ENCODE measurements at regions not wholly inside any gene's neighbourhood (a gene's known extent, or its start where the extent isn't known, plus 50 kb on each side); places are given as distances from the start of the nearest gene placed in this dataset.

DNA sequence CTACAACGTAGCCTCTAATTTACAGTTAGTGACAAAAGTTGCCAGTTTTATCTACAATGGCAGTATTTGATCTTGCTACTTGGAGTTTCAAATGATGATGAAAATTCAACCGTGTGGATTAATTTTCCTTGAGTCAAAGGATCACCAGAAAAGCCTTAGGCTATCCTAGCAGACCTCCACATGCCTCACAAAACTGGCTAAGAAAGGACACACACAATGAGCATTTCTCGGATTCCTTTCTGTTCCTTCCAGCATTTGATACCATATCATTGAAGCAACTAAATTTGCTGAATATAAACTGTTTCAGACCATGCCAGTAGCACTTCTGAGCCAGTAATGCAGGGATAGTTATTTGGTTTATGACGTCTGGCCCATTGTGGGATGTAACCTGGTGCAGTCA is 587.4 kb upstream of the MDFIC2 start:
- no peak overlapping the region for H3K27ac Mint-ChIP-seq
- H3K27me3 Mint-ChIP-seq (ENCODE audit: low read depth), result peaks cover 16% of the 10 kb centered on the region
- no peaks in the 10 kb centered on the region for H3K4me1 Mint-ChIP-seq (ENCODE audit: low read depth)
- no peaks in the 10 kb centered on the region for H3K36me3 Mint-ChIP-seq (ENCODE audit: low read depth)
- H3K4me3 Mint-ChIP-seq, result no peak overlapping the region
- peaks cover 11% of the 10 kb centered on the region for H3K9me3 Mint-ChIP-seq

DNA sequence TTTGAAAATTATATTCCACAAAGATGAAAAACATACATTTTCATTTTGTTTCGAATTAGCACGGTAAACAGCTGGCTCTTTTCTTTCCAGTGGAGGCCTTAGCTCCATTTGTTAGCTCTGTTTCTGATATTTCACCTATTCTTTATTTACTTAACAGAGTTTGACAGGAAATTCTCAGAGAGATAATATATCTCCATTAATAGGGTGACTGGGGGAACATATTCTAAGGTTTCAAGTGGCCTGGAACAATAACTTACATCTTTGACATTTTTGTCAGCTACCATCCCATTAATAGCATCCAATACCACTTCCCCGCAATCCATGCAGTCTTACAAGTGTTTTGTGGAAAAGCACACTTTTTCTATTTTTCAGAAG is 577.6 kb upstream of the MDFIC2 start:
- H3K27me3 Mint-ChIP-seq (ENCODE audit: low read depth), result no peaks in the 10 kb centered on the region
- H3K9me3 Mint-ChIP-seq, result no peaks in the 10 kb centered on the region
- no peaks in the 10 kb centered on the region for H3K36me3 Mint-ChIP-seq (ENCODE audit: low read depth)
- H3K27ac Mint-ChIP-seq, result no peak overlapping the region
- no peaks in the 10 kb centered on the region for H3K4me1 Mint-ChIP-seq (ENCODE audit: low read depth)
- no peak overlapping the region for H3K4me3 Mint-ChIP-seq

DNA sequence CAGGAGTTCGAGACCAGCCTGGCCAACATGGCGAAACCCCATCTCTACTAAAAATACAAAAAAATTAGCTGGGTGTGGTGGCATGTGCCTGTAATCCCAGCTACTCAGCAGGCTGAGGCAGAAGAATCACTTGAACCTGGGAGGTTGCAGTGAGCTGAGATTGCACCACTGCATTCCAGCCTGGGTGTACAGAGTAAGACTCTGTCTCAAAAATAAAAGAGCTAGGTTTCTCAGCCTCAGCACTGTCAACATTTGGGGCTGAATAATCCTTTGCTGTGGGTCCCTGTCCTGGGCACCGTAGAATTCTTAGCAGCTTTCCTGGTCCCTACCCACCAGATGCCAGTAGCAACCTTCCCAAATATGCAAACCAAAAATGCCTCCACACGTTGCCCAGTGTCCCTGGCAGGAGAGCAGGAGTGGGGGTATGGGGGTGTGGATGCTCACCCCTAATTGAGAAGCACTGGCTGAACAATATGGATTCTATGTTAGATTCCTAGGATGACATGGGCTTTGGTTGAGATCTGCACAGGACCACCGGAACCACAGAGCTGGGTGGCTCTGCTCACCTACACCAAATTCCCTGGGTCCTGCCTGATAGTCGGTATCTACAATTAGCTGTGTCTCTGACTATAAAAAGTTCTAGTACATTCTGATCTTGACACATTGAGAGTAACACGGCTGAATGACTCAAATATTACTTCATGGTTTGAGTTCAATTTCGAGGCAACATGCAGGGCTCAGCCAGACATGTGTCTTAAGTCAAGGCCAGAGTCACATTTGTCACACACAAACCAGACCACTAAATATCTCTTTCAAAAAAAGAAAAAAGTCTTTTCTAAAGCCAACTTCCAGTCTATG is 577.0 kb upstream of the MDFIC2 start:
- Mint-ChIP-seq H3K9me3 (no peaks in the 10 kb centered on the region), H3K4me1 (ENCODE audit: low read depth) (no peaks in the 10 kb centered on the region), H3K4me3 (no peak overlapping the region), H3K27me3 (ENCODE audit: low read depth) (no peaks in the 10 kb centered on the region), H3K27ac (no peak overlapping the region), H3K36me3 (ENCODE audit: low read depth) (no peaks in the 10 kb centered on the region)

DNA sequence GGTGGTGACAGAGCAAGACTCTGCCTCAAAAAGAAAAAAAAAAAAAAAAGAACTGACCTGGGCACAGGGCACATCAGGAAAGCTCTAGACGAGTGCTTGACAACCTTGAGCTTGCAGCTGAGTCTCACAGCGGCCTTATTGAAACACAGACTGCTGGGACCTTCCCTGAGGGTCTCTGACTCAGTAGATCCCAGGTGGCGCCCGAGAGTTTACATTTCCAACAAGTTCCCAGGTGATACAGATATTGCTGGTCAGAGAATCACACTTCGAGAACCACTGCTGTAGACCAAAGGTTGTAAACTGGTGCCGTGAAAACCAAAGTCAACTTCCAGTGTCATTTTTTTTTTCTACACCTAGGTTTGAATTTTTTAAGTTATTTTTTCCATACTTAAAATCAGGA is 573.2 kb upstream of the MDFIC2 start:
- Mint-ChIP-seq H3K27ac (no peak overlapping the region), H3K36me3 (ENCODE audit: low read depth) (no peaks in the 10 kb centered on the region), H3K4me1 (ENCODE audit: low read depth) (no peaks in the 10 kb centered on the region), H3K4me3 (no peak overlapping the region), H3K27me3 (ENCODE audit: low read depth) (no peaks in the 10 kb centered on the region), H3K9me3 (no peaks in the 10 kb centered on the region)

DNA sequence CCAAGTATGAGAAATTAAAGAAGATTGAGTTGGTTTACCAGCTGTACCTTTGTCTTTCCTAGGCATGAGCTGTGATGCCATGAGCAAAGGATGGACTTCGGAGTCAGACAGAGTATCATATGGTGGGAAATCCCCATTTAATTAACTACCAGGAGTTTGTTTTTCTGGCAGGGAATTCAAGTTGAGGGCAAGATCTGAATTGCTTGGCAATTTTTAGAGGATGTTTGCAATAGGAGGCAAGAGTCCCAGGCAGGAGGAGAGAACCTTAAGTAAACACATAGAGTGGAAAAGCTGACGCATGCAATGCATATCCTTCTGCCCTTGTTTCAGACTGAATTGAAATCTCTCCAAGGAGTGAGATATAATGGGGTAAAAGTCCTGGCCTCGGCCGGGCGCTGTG is 569.7 kb upstream of the MDFIC2 start:
- Mint-ChIP-seq H3K4me3 (no peak overlapping the region), H3K36me3 (ENCODE audit: low read depth) (no peaks in the 10 kb centered on the region), H3K27ac (no peak overlapping the region), H3K4me1 (ENCODE audit: low read depth) (no peaks in the 10 kb centered on the region), H3K9me3 (peaks cover 21% of the 10 kb centered on the region), H3K27me3 (ENCODE audit: low read depth) (peaks cover 4% of the 10 kb centered on the region)

DNA sequence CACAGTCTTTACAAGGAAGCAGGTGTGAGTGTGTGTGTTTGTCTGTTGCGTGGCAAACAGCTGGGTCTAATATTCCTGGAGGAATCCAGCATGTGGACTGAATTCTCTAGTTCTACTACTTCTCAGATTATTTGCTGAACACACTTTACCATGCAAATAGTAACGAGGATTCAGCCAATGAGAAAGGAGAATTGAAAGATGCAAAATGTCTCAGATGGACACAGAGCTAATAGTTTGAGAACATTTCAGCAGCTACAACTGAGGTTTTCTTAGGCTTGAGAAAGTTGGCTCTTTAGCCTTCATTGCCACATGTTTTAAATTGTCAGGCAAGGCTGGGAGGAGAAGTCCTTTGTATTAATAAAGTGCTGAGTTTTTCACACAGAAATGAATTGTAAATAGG is 568.0 kb upstream of the MDFIC2 start:
- Mint-ChIP-seq H3K4me3 (no peak overlapping the region), H3K36me3 (ENCODE audit: low read depth) (no peaks in the 10 kb centered on the region), H3K4me1 (ENCODE audit: low read depth) (no peaks in the 10 kb centered on the region), H3K27ac (no peak overlapping the region), H3K27me3 (ENCODE audit: low read depth) (peaks cover 4% of the 10 kb centered on the region), H3K9me3 (peaks cover 22% of the 10 kb centered on the region)

DNA sequence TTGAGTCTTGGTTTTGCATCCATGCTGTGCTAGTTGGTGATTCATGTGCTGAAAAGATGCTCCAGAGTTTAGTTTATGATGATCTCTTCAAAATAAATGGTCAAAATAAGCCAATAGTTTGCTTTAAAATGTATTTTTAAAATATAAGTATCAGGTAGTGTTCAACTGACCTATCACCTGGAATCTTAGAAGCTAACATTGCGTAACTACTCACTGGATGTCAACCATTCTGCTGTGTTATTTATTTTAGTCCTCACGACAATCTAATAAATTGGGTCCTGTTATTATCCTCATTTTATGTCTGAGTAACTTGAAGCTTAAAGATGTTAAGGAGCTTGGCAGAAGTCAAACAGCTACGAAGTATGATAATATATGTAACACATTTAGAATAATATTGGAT is 563.7 kb upstream of the MDFIC2 start:
- H3K36me3 Mint-ChIP-seq (ENCODE audit: low read depth), result no peaks in the 10 kb centered on the region
- H3K4me1 Mint-ChIP-seq (ENCODE audit: low read depth), result no peaks in the 10 kb centered on the region
- H3K4me3 Mint-ChIP-seq, result no peak overlapping the region
- H3K9me3 Mint-ChIP-seq, result peaks cover 34% of the 10 kb centered on the region
- H3K27ac Mint-ChIP-seq, result no peak overlapping the region
- H3K27me3 Mint-ChIP-seq (ENCODE audit: low read depth), result peaks cover 8% of the 10 kb centered on the region

DNA sequence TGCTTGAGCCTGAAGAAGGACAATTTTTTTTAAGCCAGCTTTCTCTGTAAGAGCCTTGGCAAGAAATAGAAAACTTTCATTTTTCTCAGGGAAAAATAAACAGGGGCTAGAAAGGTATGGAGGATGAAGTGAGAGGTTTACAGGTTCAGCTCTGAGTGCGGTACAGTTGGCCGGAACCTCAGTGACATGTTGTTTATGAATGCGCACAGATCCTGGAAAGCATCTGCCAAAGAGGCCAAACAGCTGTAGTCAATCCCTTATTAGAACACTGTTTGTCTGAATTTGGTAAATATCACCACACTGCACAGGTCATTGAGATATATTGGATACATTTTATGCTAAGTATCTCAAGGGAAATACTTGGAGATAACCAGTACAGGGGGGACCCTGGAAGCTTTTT is 561.8 kb upstream of the MDFIC2 start:
- peaks cover 8% of the 10 kb centered on the region for H3K27me3 Mint-ChIP-seq (ENCODE audit: low read depth)
- H3K4me1 Mint-ChIP-seq (ENCODE audit: low read depth), result no peaks in the 10 kb centered on the region
- H3K36me3 Mint-ChIP-seq (ENCODE audit: low read depth), result no peaks in the 10 kb centered on the region
- H3K9me3 Mint-ChIP-seq, result peaks cover 33% of the 10 kb centered on the region
- no peak overlapping the region for H3K4me3 Mint-ChIP-seq
- H3K27ac Mint-ChIP-seq, result no peak overlapping the region

DNA sequence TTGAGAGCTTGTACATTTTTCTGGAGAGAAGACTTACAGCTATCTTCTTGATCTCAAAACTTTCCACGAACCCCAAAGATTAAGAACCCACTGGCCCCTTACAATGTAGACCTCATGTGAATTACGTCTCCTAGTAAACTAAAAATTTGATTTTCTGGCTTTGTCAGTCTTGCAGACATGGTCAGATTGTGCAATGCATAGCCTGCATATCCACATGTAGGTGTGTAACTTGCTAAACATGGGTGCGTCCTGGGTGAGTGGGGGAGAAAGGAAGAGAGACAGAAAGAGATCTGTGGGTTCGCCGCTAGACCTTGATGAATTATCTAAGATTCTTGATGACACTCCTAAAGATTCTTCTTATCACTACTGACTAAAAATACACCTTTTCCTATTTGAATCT is 561.2 kb upstream of the MDFIC2 start:
- Mint-ChIP-seq H3K4me1 (ENCODE audit: low read depth) (no peaks in the 10 kb centered on the region), H3K27ac (no peak overlapping the region), H3K9me3 (peaks cover 29% of the 10 kb centered on the region), H3K36me3 (ENCODE audit: low read depth) (no peaks in the 10 kb centered on the region), H3K27me3 (ENCODE audit: low read depth) (peaks cover 8% of the 10 kb centered on the region), H3K4me3 (no peak overlapping the region)

DNA sequence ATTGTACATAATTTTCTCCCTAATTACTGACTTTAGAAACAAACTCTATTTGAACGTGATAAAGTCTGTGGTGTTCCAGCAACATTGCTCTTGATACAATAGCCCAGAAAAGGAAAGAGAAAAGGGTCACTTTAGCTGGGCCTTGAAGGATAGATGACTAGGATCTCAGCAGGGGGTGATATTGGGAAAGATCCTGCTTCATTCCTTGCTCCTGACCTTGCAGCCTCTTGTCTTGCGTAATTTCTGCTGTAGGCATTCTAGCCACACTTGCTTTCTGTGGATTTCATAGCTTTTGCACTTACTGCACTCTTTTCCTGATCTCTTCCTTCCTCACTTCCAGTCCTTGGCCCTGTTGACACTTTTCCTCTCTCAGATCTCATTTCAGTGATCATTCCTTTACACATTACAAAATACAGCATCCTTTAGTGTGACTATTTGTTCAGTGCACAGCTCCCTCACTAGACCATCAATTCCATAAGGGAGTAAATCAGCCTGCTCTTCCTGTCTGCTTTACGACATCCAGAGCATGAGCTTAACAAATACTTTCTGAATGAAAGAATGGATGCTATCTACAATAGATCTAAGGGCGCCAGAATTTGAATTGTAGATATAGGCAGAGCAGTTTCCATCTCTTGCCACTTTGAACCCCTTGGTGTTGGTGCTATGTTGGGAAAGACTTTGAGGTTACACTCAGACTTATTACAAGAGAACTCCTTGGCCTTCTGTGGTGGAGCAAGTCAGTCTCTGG is 559.6 kb upstream of the MDFIC2 start:
- Mint-ChIP-seq H3K4me1 (ENCODE audit: low read depth) (no peaks in the 10 kb centered on the region), H3K9me3 (peaks cover 24% of the 10 kb centered on the region), H3K27ac (no peak overlapping the region), H3K36me3 (ENCODE audit: low read depth) (no peaks in the 10 kb centered on the region), H3K4me3 (no peak overlapping the region), H3K27me3 (ENCODE audit: low read depth) (peaks cover 4% of the 10 kb centered on the region)

DNA sequence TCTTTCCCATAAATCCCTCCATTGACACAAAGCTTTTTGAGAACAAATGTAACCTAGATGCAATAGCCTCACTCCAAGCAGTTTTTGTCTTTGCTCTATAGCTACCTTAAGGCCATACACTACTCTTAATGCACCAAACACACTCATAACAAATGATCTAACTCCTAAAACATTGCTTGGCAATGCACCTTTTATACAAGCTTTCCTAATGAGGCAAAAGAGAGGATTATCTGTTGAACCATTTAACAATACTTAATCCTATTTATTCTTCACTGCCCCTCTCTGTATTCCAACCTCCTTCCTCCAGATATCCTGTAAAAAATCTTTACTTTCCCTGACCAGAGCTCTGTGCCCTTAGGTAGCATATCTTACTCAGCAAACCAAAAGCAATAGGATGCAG is 558.1 kb upstream of the MDFIC2 start:
- no peak overlapping the region for H3K4me3 Mint-ChIP-seq
- peaks cover 6% of the 10 kb centered on the region for H3K27me3 Mint-ChIP-seq (ENCODE audit: low read depth)
- no peaks in the 10 kb centered on the region for H3K4me1 Mint-ChIP-seq (ENCODE audit: low read depth)
- H3K36me3 Mint-ChIP-seq (ENCODE audit: low read depth), result no peaks in the 10 kb centered on the region
- peaks cover 26% of the 10 kb centered on the region for H3K9me3 Mint-ChIP-seq
- no peak overlapping the region for H3K27ac Mint-ChIP-seq

DNA sequence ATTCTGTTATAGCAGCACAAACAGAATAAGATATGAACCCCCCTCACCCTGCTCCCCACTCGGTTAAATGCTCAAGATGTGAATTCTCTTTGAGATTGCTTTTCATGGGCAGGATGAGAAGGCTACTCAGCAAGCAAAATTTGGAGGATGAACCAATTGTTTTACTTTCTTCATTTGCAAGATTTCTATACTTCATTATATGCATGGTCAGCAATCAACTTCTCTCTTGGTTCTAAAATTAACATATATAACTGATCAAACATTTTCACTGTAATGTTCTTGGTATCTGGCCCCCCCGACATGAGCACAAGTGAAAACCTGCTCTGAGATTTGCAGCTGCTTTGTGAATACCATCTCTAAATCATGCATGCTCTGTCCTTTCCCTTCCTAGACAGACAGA is 556.1 kb upstream of the MDFIC2 start:
- Mint-ChIP-seq H3K4me1 (ENCODE audit: low read depth) (no peaks in the 10 kb centered on the region), H3K4me3 (no peak overlapping the region), H3K9me3 (peaks cover 31% of the 10 kb centered on the region), H3K36me3 (ENCODE audit: low read depth) (no peaks in the 10 kb centered on the region), H3K27ac (no peak overlapping the region), H3K27me3 (ENCODE audit: low read depth) (peaks cover 11% of the 10 kb centered on the region)

DNA sequence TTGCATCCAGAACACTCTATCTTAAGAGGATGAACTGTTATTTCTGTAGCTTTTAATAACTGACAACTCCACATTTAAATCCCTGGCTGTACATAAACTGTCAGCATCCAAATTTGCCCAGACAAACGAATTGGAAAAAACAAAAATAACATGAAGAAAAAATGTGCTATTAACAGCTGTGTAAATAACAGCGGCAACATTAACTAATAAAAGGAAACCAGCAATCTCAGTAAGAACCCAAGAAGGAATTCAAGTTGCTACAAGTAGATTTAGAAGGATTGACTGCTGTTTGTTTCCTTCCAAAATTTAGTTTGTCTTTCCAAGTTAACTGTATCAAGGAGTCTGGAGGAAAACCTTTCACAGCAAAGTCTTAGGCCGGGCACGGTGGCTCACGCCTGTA is 550.6 kb upstream of the MDFIC2 start:
- Mint-ChIP-seq H3K4me1 (ENCODE audit: low read depth) (no peaks in the 10 kb centered on the region), H3K9me3 (peaks cover 12% of the 10 kb centered on the region), H3K36me3 (ENCODE audit: low read depth) (no peaks in the 10 kb centered on the region), H3K4me3 (no peak overlapping the region), H3K27me3 (ENCODE audit: low read depth) (peaks cover 7% of the 10 kb centered on the region), H3K27ac (no peak overlapping the region)

DNA sequence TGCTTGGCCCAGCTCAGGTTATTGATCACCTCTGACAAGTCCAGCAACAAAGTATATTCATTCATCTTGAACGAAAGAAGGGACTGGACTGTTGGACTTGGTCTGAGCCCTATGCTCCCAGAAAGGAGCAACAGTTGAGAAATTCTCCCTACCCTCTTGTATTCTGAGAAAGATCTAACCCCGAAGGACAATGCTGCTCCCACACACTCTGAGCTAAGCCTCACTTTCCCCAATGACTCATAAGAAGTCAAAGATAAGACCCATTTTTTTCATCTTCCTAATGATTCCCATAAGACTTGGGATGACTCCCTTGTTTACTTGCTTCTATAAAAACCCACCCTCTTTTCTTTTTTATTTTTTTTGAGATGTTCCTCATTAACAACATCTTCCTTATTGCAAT is 549.4 kb upstream of the MDFIC2 start:
- H3K4me3 Mint-ChIP-seq, result no peak overlapping the region
- H3K36me3 Mint-ChIP-seq (ENCODE audit: low read depth), result no peaks in the 10 kb centered on the region
- H3K27me3 Mint-ChIP-seq (ENCODE audit: low read depth), result peaks cover 7% of the 10 kb centered on the region
- H3K4me1 Mint-ChIP-seq (ENCODE audit: low read depth), result peaks cover under 1% of the 10 kb centered on the region
- no peak overlapping the region for H3K27ac Mint-ChIP-seq
- H3K9me3 Mint-ChIP-seq, result peaks cover 8% of the 10 kb centered on the region

DNA sequence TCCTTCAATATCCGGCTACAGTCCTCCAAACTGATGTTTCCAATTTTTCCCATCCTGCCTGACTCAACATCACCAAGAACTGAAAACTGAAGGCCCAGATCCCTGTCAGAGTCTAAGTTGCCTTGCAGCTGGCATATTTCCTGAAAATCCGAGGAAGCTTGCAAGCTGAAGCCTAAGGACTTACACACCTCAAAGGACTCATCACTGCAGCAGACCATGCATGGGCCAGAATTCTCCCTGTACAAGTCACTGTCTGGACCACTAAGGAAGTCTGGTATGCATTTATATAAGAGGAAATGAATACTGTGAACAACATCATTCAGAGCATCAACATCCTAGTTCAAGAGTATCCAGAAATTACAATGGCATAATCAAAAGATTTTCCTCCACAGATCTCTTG is 548.8 kb upstream of the MDFIC2 start:
- Mint-ChIP-seq H3K4me1 (ENCODE audit: low read depth) (peaks cover 3% of the 10 kb centered on the region), H3K27ac (no peak overlapping the region), H3K36me3 (ENCODE audit: low read depth) (no peaks in the 10 kb centered on the region), H3K27me3 (ENCODE audit: low read depth) (peaks cover 7% of the 10 kb centered on the region), H3K4me3 (no peak overlapping the region), H3K9me3 (peaks cover 8% of the 10 kb centered on the region)
